Stimulated activated naive CD8-positive, alpha-beta T cell treated with anti-CD3 and anti-CD28 coated beads, Interleukin-15, Interleukin-2, amounts not matched to agents 100 U/mL and 50 U/mL, for 24 hours (primary cell): ENCODE measurements at regions not wholly inside any gene's neighbourhood (a gene's known extent, or its start where the extent isn't known, plus 50 kb on each side); places are given as distances from the start of the nearest gene placed in this dataset.
"Not testable (repeated sequence)": the region's sequence is repeated elsewhere in the genome, so short reads cannot be mapped to it uniquely, and the experiment has no call there.

ENCODE experiments used
- ATAC-seq: fragments of 150-1000 bp; cut with Tn5 transposase; one replicate; pipeline ENCODE4 v1.10.0; 2021
- DNase-seq: peaks from one replicate; pipeline ENCODE4 v3.0.0; 2021

- ATAC-seq (no peak), DNase-seq (peak; percentile 45)
These were observed 55.1 kb downstream of the CYCS start for GRCh38 chr7:25069900-25070443.

- DNase-seq (no peak), ATAC-seq (no peak)
These were observed 56.4 kb downstream of the CYCS start for GRCh38 chr7:25068502-25069213.

GRCh38 chr7:25067726-25068501 is 57.1 kb downstream of the CYCS start:
- DNase-seq: no peak
- no peak for ATAC-seq

- ATAC-seq (peak; percentile 68), DNase-seq (no peak)
These were observed 58.8 kb downstream of the CYCS start for GRCh38 chr7:25066253-25066652.

- ATAC-seq (no peak), DNase-seq (no peak)
These were observed 62.7 kb downstream of the CYCS start for GRCh38 chr7:25062380-25062779.

- no peak for DNase-seq
- ATAC-seq: no peak
These were observed 64.5 kb downstream of the CYCS start for GRCh38 chr7:25060487-25061055.

- ATAC-seq: no peak
These were observed 65.5 kb downstream of the CYCS start for GRCh38 chr7:25059576-25059975.

GRCh38 chr7:25056368-25056767 is 68.7 kb downstream of the CYCS start:
- DNase-seq (no peak), ATAC-seq (no peak)

More at GRCh38 chr7:25059576-25059975, 65.5 kb downstream of the CYCS start:
- DNase-seq: no peak

- no peak for ATAC-seq
- DNase-seq: no peak
These were observed 69.4 kb downstream of the CYCS start for GRCh38 chr7:25055520-25056220.

- no peak for ATAC-seq
These were observed 70.1 kb downstream of the CYCS start for GRCh38 chr7:25054819-25055519.

GRCh38 chr7:25050223-25050622 is 70.2 kb upstream of the OSBPL3 start:
- DNase-seq: no peak
- no peak for ATAC-seq

More at GRCh38 chr7:25054819-25055519, 70.1 kb downstream of the CYCS start:
- no peak for DNase-seq

GRCh38 chr7:25048444-25048834 is 68.5 kb upstream of the OSBPL3 start:
- ATAC-seq (no peak), DNase-seq (no peak)

GRCh38 chr7:25047571-25048443 is 67.8 kb upstream of the OSBPL3 start:
- ATAC-seq, DNase-seq: not testable (repeated sequence)

- DNase-seq (no peak), ATAC-seq (no peak)
These were observed 57.3 kb upstream of the OSBPL3 start for GRCh38 chr7:25037325-25037724.

GRCh38 chr7:25035274-25035673 is 55.3 kb upstream of the OSBPL3 start:
- DNase-seq (no peak), ATAC-seq (no peak)

- DNase-seq: no peak
- ATAC-seq: no peak
These were observed 54.2 kb upstream of the OSBPL3 start for GRCh38 chr7:25034136-25034535.

- DNase-seq: no peak
- ATAC-seq: no peak
These were observed 53.1 kb upstream of the OSBPL3 start for GRCh38 chr7:25032774-25033743.

GRCh38 chr7:25031432-25031831 is 51.5 kb upstream of the OSBPL3 start:
- DNase-seq: no peak
- ATAC-seq: no peak

- ATAC-seq: no peak
- no peak for DNase-seq
These were observed 51.0 kb upstream of the OSBPL3 start for GRCh38 chr7:25031007-25031406.
